Tibial nerve (tissue), 4 donors: ENCODE measurements at regions not wholly inside any gene's neighbourhood (a gene's known extent, or its start where the extent isn't known, plus 50 kb on each side); places are given as distances from the start of the nearest gene placed in this dataset.

Source experiments
- DNase-seq, 2 donors: peaks; one replicate each; pipeline ENCODE4 v3.0.0-alpha.2; 2019; ENCODE audit warnings: low spot score in 2 of 2
- H3K27ac ChIP-seq, 4 donors: fragments of 200-600 bp; sonication (generic) in 3 of 4; one replicate each; pipeline ENCODE4 v1.5.1; 2017 to 2019; ENCODE audit warnings: mild to moderate bottlenecking in 1 of 4
- H3K27me3 ChIP-seq, 2 donors: fragments of 200-600 bp; sonication (generic) in 1 of 2; one replicate each; pipeline versions ENCODE4 v1.5.1 to v1.6.0; 2017 to 2019
- H3K36me3 ChIP-seq, 3 donors: fragments of 200-600 bp; sonication (generic); one replicate each; pipeline ENCODE4 v1.5.1; 2018 to 2019
- H3K4me1 ChIP-seq, 4 donors: fragments of 200-600 bp; sonication (generic) in 3 of 4; one replicate each; pipeline ENCODE4 v1.5.1; 2017 to 2019
- H3K4me3 ChIP-seq, 4 donors: fragments of 200-600 bp; sonication (generic) in 3 of 4; one replicate each; pipeline ENCODE4 v1.5.1; 2017 to 2019; ENCODE audit warnings: mild to moderate bottlenecking in 1 of 4, moderate library complexity in 1 of 4
- H3K9me3 ChIP-seq, 4 donors: fragments of 200-600 bp; sonication (generic) in 3 of 4; one replicate each; pipeline ENCODE4 v1.5.1; 2017 to 2019
- CTCF ChIP-seq, 5 experiments: fragments of 200-600 bp in 3 of 5; fragments of 450-650 bp in 2 of 5; sonication (generic) in 3 of 5; IDR thresholded peaks; one replicate each; pipeline ENCODE4 v1.5.1; 2016 to 2019; ENCODE audit warnings: antibody characterized with exemption in 5 of 5, mild to moderate bottlenecking in 3 of 5, moderate library complexity in 2 of 5
- EP300 ChIP-seq, 2 donors: sonication (generic); formaldehyde crosslinking; IDR thresholded peaks; one replicate each; pipeline ENCODE4 v1.6.1; 2017; ENCODE audit warnings: antibody characterized with exemption in 2 of 2, mild to moderate bottlenecking in 1 of 2
- POLR2A ChIP-seq, 2 donors: fragments of 450-650 bp; IDR thresholded peaks; one replicate each; pipeline ENCODE4 v1.6.1; 2017; ENCODE audit warnings: antibody characterized with exemption in 2 of 2, mild to moderate bottlenecking in 2 of 2, moderate library complexity in 2 of 2
- WGBS, 2 donors: methylation state at CpG; one replicate each; pipeline ENCODE4 v1.1.5; 2018; 5-methylcytosine and 5-hydroxymethylcytosine counted together

DNA sequence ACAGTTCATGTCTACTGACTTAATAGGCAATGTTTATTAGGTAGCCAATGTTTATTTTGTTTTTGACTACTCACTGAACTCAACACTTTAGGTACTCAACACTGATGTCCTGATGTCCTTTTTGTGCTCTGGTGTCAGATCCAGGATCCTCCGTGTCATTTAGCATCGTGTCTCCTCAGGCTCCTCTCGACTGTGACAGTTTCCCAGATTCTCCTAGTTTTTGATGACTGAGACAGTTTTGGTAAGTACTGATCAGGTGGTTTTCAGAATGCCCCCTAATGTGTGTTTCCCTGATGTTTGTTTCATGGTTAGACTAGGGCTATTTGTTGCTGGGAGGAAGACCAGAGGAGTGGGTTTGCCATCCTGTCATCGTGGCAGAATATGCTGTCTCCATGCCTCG lies 719.7 kb upstream of the SOX11 start:
- DNase-seq, result no peak
- H3K9me3 ChIP-seq, result no peaks in the 10 kb centered on the region
- no peak overlapping the region for H3K27ac ChIP-seq

GRCh38 chr2:4973354-4973753 lies 718.8 kb upstream of the SOX11 start:
- H3K27me3 ChIP-seq, result no peaks in the 10 kb centered on the region
- no peak overlapping the region for H3K27ac ChIP-seq
- H3K9me3 ChIP-seq, result no peaks in the 10 kb centered on the region
- no peak for DNase-seq
- no peaks in the 10 kb centered on the region for H3K36me3 ChIP-seq
- H3K4me3 ChIP-seq, result no peak overlapping the region
- no peak for TF ChIP-seq POLR2A (IDR thresholded peaks at IDR 0.05)
- no peak for TF ChIP-seq CTCF (IDR thresholded peaks at IDR 0.05)
- no peak for TF ChIP-seq EP300 (IDR thresholded peaks at IDR 0.05)
- H3K4me1 ChIP-seq, result no peaks in the 10 kb centered on the region

More for the DNA sequence above, 719.7 kb upstream of the SOX11 start:
- no peaks in the 10 kb centered on the region for H3K4me1 ChIP-seq
- WGBS, 2 donors, result 91% methylated on average over 5 of the region's 5 CpGs
- H3K27me3 ChIP-seq, result no peaks in the 10 kb centered on the region
- no peak for TF ChIP-seq POLR2A (IDR thresholded peaks at IDR 0.05)
- no peak for TF ChIP-seq EP300 (IDR thresholded peaks at IDR 0.05)
- TF ChIP-seq CTCF (IDR thresholded peaks at IDR 0.05), result no peak
- no peaks in the 10 kb centered on the region for H3K36me3 ChIP-seq
- no peak overlapping the region for H3K4me3 ChIP-seq

- DNase-seq, result no peak
- TF ChIP-seq POLR2A (IDR thresholded peaks at IDR 0.05) (no peak), CTCF (IDR thresholded peaks at IDR 0.05) (no peak), EP300 (IDR thresholded peaks at IDR 0.05) (no peak)
- no peak overlapping the region for H3K27ac ChIP-seq
- H3K36me3 ChIP-seq, result no peaks in the 10 kb centered on the region
- no peaks in the 10 kb centered on the region for H3K9me3 ChIP-seq
- H3K4me1 ChIP-seq, result no peaks in the 10 kb centered on the region
- H3K27me3 ChIP-seq, result no peaks in the 10 kb centered on the region
- WGBS, 2 donors, result 73 to 74% methylated on average over 2 of the region's 2 CpGs
- H3K4me3 ChIP-seq, result no peak overlapping the region
Measured at GRCh38 chr2:4973973-4974372, 718.2 kb upstream of the SOX11 start.

GRCh38 chr2:4976407-4976806 lies 715.8 kb upstream of the SOX11 start:
- TF ChIP-seq EP300 (IDR thresholded peaks at IDR 0.05) (no peak), CTCF (IDR thresholded peaks at IDR 0.05) (no peak), POLR2A (IDR thresholded peaks at IDR 0.05) (no peak)
- Histone ChIP-seq H3K27me3 (no peaks in the 10 kb centered on the region), H3K4me1 (no peaks in the 10 kb centered on the region), H3K36me3 (no peaks in the 10 kb centered on the region), H3K4me3 (no peak overlapping the region), H3K9me3 (no peaks in the 10 kb centered on the region), H3K27ac (no peak overlapping the region)
- WGBS, 2 donors, result 89 to 91% methylated on average over 7 of the region's 7 CpGs
- no peak for DNase-seq

DNA sequence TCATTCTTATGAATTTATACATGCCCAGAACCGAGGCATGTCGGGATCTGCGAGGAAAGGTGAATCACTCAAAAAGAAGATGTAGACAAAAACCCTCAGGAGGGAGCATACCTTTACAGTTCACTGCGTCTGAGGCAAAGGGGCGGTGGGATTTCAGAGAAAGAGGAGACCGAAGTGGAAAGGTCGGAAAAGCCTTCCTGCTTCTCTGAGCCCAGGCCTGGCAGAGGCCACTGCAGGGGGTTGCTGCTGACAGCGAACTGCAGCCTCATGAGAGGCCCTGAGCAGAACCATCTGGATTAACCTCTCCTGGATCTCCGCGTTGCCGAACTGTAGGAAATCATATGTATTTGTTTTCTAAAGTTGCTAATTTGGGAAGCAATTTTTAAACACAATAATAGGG lies 713.1 kb upstream of the SOX11 start:
- no peak for DNase-seq
- no peaks in the 10 kb centered on the region for H3K4me1 ChIP-seq
- 73 to 78% methylated on average over 11 of the region's 11 CpGs for WGBS, 2 donors

More for the DNA sequence above, 713.1 kb upstream of the SOX11 start:
- H3K36me3 ChIP-seq, result no peaks in the 10 kb centered on the region
- H3K27me3 ChIP-seq, result no peaks in the 10 kb centered on the region
- no peaks in the 10 kb centered on the region for H3K9me3 ChIP-seq
- TF ChIP-seq POLR2A (IDR thresholded peaks at IDR 0.05) (no peak), CTCF (IDR thresholded peaks at IDR 0.05) (no peak), EP300 (IDR thresholded peaks at IDR 0.05) (no peak)
- no peak overlapping the region for H3K4me3 ChIP-seq
- H3K27ac ChIP-seq, result no peak overlapping the region
